HG02571 (cell line): ENCODE measurements at regions not wholly inside any gene's neighbourhood (a gene's known extent, or its start where the extent isn't known, plus 50 kb on each side); places are given as distances from the start of the nearest gene placed in this dataset.

Experiments used
- ATAC-seq: cut with Tn5 transposase; IDR thresholded peaks from one replicate; pipeline ENCODE4 v1.9.1; 2021; ENCODE audit warnings: mild to moderate bottlenecking, moderate library complexity; ENCODE audit not compliant: unreplicated experiment

DNA sequence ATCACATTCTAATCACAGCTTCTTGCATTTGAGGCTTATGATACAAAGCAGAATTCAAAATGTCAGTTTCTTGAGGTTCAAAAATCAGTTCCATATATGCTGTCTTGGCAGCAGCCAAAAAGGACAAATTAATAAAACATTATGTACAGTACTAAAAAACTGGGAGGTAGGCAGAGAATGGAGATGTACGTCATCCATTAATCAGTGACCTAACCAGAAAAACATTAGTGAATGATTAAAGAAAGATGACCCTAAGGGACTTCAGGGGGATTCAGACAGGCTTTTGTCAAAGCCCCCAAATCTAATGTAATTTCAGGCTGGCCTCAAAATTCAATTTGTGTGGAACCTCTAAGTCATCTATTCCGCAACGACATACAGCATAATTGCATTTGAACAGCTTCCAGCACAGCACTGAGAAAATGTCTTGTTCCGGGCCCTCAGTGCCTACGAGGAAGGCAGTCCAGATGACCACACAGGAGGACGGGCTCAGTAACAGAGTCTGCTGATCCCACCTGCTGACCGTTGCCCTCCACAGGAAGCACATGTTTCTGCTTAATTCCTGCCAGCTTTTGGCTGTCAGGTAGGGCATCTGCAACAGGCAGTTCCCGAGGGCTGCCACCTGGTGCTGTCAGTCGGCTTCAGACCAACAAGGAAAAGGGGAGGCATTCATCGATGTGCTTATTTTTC, 83.8 kb upstream of the HHIP start:
- ATAC-seq = no peak

DNA sequence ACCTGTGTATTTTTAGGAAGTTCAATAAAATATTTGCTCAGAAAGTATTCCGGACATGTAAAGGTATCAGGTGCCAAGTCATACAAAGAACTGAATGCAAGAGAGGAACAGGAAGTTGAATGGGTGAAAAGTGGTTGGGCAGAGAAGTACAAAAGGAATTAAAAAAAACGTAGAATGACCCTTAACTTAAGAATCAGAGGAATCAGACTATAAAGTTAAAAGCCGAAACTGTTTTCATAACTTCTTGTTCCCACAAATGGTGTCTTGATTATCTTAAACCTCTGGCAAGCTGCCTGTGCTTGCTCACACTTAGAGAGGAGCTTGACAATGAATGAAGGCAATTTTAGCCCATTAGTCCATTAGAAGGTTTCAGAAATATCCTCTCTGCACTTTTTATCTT, 81.6 kb upstream of the HHIP start:
- ATAC-seq = no peak

DNA sequence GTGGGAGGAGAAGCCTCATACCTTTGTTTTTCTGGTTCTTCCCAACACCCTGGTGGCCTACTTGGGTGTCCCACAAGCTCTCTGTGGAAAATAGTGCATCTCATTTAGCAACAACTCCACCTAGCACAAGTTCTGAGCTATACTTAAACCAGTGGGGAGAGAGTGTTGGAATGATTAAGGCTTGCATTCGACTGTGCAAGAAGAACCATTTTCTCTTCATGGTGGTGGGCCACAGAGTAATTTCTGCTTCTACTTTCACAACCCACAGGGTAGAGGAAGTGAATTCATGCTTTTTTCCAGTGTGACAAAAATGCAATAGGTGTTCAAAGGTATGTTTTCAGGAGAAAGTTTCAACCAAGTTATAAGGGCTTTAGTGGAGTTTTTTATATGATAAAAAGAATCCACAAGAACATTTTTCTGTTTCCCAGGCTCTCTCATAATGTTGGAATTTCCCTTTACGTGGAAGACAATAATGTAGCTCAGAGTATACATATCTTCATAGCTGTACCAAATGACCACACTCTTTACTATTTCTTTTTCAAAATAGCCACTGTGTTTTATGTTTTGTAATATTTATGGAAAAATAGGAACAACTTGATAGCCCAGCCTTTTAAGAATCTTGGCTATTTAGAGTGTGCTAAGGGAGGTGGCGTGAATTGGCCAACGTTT, 80.3 kb upstream of the HHIP start:
- no peak for ATAC-seq

DNA sequence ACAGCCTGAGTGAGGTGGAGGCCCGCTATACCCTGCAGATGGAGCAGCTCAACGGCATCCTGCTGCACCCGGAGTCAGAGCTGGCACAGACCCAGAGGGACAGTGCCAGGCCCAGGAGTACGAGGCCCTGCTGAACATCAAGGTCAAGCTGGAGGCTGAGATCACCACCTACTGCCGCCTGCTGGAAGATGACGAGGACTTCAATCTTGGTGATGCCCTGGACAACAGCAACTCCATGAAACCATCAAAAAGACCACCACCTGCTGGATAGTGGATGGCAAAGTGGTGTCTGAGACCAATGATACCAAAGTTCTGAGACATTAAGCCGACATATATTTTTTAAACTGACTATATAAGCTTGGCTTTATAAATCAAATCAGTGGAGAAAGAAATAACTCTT, 73.3 kb upstream of the HHIP start:
- ATAC-seq = no peak

DNA sequence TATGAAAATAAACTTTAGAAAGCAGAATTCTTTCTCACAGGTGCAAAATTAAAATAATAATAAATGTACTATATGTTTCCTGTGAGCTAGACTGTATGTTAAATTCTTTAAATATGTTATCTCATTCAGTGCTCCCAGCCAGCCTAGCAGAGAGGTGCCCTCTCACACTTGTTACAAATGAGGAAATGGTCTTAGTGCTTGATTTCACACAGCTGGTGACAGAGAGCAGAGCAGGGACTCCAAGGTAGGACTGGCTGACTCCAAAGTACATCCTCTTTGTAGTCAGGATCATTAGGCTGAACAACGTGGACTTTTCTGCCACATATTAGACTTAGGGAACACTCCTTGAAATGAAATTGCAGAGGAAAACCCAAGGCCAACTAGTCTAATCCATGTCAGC, 72.0 kb upstream of the HHIP start:
- ATAC-seq = no peak

DNA sequence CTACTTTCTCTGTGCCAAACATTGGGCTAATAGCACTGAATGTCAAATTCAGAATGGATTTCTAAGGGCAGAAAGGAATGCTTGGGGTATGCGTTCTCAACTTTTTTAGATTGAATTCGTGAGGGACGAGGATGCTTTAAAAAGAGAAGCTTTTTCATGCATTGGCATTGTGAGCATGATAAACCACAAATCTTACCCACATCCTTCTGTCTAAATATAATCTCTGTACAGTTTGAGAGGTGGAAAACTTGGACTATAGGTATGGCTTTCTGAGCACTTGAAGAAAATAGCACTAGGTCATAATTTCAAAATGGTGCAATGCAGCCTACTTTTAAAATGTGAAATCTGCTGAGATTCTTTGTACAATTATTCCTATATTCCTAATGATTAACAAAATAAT, 71.4 kb upstream of the HHIP start:
- no peak for ATAC-seq

DNA sequence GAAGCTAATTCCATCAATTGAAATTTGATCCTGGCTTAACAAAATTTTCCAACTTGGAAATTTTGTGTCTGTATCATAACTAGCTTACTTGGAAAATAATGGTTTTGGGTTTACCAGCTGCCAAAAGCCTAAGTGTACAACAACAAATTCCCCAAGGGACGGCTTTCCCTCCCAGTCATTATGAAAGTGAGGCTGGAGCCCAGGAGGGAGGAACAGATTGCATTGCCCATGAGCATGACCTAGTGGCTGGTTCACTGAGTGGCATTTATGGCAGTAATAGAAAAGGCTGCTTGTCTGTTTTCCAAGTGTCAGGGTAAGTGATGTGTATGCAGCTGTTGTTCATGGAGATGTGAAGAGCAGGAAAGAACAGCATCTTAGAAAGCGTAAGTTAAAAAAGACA, 70.8 kb upstream of the HHIP start:
- ATAC-seq = no peak

DNA sequence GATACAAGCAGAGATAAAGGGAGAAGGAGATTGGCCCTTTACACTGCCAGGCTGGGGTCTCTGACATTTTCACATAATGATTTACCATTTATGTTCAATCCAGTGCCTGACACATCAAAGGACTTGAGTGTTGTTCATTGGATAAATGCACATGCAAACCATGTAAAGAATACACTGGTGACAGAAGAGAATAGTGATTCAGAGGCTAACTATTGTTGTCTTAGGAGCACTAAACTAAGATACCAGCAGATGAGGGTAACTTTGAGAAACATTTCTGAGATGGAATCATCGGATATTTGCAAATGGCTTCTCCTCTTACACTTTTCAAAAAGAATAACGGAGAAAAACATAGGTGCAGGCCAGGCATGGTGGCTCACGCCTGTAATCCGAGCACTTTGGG, 67.3 kb upstream of the HHIP start:
- no peak for ATAC-seq

DNA sequence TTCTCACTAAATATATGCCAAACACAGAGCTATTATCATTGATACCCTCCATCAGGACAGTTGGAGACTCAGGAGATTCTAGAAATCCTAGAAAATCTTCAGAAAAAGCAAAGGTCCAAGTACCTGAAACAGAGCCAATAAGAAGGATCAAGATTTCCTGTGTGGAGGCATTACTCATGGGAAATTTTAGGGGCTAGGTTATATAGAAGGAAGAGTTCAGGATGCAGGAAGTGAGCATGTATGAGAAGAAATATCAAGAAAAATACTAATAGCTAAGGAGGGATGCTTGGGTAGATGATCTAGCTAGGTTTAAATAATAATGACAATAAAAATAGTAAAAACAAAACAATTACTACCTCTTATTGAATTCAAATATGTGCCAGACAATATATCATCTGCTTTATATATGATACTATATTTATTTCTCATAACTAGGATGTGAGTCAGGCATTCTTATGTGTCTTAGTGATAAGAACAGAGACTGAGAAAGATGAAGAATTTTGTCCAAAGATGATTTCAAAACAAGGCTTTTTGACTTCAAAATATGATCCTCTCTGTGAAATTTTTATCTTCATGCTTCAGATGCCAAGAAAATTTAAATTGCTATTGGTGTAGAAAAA, 66.4 kb upstream of the HHIP start:
- no peak for ATAC-seq

DNA sequence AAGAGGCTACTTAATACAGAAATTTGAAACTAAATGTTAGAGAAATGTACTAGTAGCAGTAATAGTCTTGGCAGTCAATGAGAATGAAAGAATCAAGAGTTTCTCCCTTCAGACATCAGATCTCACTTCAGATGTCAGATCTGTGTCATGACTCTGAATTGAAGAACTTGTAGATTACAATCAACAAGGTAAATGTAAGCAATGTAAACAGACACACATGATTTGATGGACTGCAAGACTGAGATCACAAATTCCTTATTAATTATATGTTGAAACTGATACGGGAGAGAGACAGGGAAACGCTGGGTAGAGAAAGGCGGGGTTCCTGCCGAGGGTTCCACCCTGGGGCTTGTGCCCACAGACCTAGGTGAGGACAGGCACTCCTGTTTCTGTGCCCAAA, 65.5 kb upstream of the HHIP start:
- ATAC-seq = no peak

DNA sequence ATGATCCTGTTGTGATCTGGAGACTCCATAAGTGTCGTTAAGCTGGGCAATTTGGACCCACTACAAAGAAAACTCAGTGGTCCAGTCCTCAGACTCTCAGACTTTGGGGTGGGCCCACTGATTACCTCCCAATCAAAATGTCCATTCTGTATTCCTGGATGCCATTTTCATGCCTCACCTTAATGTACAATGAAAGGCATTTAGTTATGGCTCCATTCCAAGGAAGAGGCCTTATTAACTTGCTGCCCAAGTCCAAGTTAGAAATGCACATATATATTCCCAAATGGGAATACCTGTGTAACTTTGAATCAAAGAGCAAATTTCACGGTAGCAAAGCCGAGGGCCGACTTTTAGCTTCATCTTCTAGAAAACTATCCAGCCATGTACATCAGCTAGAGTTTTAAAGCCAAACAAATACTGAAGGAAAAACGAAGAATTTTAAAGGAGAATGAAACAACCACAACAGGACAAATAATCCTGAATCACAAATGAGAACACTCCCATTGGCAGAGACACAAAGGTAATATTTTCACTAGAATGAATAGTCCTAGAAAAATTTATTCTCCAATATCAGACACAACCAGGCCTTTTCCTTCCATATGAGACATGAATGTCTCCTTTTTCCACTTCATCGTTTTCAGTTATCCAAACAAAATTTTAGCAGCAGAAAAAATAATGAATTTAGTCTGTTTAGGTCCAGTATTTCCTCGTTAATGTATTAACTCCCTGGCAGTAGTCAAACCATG, 63.7 kb upstream of the HHIP start:
- no peak for ATAC-seq

DNA sequence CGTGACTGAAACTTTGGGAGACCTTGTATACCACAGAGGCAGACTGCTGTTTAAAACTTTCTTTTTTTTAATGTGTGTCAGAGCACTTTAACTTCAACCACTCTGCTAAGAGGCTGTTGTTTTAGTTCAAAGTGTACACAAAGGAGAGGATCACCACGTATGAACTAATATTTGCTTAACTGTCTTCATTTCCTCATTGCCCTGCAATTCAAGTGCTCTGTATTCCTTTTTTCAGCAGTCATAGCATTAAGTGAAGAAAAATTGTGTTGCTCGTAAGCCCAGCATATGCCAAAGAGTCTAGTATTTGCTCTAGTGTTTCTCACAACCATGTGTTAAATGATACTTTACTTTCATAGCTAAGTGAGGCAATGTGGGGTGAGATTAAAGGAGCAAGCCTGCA, 63.0 kb upstream of the HHIP start:
- ATAC-seq = no peak

DNA sequence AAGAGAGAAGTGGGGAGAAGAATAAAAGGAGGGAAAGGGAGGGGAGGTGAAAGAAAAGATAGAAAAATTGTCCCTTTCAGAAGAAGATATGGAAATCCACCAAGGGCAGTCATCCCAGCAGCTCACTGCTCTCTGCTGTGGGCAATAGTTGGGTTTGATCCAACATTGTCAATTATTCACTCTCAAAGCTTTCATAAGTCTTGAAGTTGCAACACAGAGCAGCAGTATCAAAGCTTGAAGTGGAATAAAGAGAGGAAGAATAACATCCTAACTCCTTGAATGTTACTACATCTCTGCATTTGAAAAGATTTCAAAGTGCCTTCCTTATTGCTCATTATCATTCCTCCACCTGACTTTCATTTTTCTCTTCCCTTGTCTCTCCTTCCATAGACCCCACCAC, 62.3 kb upstream of the HHIP start:
- no peak for ATAC-seq

DNA sequence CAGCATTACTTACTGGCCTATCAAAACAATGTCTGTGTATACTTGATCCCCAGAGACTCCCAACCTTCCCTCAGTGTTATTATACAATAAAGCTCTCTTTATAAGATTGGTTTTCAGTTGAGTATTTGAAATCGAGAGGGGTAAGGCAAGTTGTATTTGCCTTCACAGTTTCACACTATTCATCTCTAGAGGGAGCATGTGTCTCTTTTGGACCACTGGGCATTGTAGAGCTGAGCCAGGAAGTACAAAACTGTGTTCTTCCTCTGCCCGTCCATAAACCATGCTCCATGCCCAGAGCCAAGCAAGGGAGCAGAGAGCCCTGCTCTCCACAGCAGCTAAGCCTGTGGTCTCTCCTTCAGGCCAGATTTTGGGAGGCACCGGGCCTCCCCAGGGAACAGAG, 61.5 kb upstream of the HHIP start:
- ATAC-seq = no peak

DNA sequence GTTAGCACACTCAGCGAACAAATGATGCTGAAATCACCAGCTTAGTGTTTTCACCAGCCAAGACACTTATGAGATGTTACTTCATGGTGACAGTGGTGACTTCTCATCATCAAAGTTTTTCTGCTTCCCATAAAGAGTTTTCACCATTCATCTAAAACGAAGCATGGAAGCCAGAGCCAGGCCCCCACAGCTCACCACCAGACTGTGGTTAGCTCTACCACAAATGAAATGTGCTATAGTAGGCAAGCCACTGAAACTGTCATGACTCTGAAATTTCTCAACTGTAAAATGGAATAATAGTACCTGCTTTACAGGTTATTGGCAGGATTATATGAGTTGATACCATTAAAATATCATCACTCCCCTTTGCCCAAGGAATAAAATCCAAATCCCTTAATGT, 56.4 kb upstream of the HHIP start:
- ATAC-seq = no peak

DNA sequence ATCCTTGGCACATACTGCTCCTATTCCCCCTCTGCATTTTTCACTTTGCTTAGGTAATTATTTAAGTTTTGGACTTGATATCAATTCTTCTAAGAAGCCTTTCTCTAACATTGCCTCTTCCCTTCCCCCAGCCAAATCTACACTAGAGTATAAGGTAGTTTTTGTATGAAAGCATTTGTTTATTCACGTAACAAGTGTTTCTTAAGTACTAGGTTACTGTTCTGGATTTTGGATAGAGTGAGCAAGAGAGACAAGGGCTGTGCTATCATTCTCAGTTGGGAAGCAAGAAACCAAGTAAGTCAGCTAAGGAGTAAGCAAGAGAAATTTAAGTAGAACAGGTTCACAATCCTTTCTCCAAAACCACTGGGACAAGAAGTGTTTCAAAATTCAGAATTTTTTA, 55.9 kb upstream of the HHIP start:
- ATAC-seq = no peak

DNA sequence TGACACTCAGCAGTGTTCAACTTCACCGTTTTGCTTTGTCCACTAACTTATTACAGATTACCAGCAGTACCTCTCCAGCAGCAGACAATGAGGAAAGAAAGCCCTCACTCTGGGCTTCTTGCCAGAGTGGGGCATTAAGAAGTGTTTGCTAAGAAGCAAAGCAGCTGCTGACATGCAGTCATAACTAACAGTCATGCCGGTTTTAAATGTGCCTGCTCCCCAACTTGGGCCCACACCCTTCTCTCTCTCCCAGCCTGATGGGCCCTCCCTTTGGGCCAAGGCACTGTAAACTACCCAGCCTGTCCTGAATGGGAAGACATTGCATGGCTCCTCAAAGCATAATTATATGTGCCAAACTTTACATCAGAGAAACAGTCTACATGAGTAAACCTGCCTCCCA, 54.6 kb upstream of the HHIP start:
- no peak for ATAC-seq

DNA sequence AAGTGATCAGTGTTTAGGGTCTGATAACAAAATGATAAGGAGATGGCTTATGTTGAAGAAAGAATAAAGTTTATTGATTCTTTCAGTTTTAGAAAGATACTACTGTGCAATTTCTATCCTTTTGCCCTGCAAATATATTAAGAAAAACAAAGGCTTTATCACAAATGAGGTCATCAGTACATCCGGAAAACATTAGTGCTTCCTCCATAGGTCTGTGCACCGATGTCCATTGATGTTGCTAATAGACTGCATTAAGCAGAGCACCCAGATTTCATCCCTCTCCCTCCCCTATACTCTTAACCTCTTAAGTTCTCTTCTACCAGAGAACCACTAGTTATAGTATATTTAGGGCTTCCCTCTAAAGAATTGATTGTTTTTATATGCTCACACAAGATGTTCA, 53.7 kb upstream of the HHIP start:
- no peak for ATAC-seq

DNA sequence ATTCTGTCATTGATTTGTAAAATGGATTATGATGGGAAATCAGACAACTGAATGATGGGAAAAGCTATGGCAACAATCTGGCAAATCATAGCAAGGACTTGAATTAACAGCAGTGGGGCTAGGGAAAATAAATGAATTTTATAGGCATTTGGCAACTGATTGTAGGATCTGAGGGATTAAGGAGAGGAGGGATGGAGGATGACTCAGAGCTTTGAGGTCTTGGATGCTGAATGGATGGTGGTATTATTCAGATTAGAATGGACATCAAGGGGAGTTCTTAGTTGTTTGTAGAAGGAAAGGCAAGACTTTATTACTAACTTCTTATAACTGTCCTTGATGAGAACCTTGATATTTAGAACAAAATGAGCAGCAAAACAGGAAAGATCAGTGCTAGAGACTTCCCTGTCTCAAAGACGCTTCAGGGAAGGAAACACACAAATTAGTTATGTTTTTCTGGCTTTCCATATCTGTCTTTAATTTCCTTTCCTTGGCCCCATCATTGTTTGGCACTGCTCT, 51.4 kb upstream of the HHIP start:
- ATAC-seq = no peak

DNA sequence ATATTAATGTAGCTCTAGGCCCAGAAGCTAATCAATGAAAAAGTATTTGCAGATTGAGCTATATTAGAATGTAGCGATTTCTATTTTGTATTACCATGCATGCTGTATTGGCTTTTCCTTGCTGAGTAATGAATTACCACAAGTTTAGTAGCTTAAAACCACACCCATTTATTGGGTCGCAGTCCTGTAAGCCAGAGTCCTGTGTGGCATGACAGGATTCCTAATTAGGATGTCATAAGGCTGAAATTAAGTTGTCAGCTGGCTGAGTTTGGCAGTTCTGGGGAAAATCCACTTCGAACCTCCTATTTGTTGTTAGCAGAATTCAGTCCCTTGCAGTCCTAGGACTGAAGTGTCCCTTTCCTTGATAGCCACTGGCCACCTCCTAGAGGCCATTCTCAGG, 50.3 kb upstream of the HHIP start:
- no peak for ATAC-seq
